Esophagus muscularis mucosa (tissue), 4 donors: ENCODE measurements at regions not wholly inside any gene's neighbourhood (a gene's known extent, or its start where the extent isn't known, plus 50 kb on each side); places are given as distances from the start of the nearest gene placed in this dataset.

Source experiments
- DNase-seq: peaks from one replicate; pipeline ENCODE4 v3.0.0-alpha.2; 2017; ENCODE audit errors: extremely low spot score
- H3K27ac ChIP-seq, 4 donors: fragments of 200-600 bp; sonication (generic); replicated peaks in 1 of 4; 1 replicate in 3 of 4; 2 replicates in 1 of 4; pipeline ENCODE4 v1.5.1; 2016 to 2019; ENCODE audit warnings: mild to moderate bottlenecking in 1 of 4
- H3K27me3 ChIP-seq, 4 donors: fragments of 200-600 bp; sonication (generic); one replicate each; pipeline versions ENCODE4 v1.5.1 to v1.6.0; 2016 to 2019
- H3K36me3 ChIP-seq, 4 donors: fragments of 200-600 bp; sonication (generic); one replicate each; pipeline ENCODE4 v1.5.1; 2016 to 2019
- H3K4me1 ChIP-seq, 4 donors: fragments of 200-600 bp; sonication (generic); one replicate each; pipeline ENCODE4 v1.5.1; 2016 to 2019
- H3K4me3 ChIP-seq, 4 donors: fragments of 200-600 bp; sonication (generic); 1 replicate in 2 of 4; 2 replicates in 2 of 4; pipeline ENCODE4 v1.5.1; 2016 to 2019; ENCODE audit warnings: mild to moderate bottlenecking in 4 of 4, moderate library complexity in 1 of 4
- H3K9me3 ChIP-seq, 4 donors: fragments of 200-600 bp; sonication (generic); 1 replicate in 3 of 4; 2 replicates in 1 of 4; pipeline ENCODE4 v1.5.1; 2016 to 2019
- EP300 ChIP-seq: sonication (generic); formaldehyde crosslinking; IDR thresholded peaks from one replicate; pipeline ENCODE4 v1.6.1; 2017; ENCODE audit warnings: antibody characterized with exemption
- POLR2A ChIP-seq: fragments of 450-650 bp; IDR thresholded peaks from one replicate; pipeline ENCODE4 v1.6.1; 2017; ENCODE audit warnings: antibody characterized with exemption, moderate library complexity, mild to moderate bottlenecking, low read depth
- POLR2AphosphoS5 ChIP-seq, 2 donors: sonication (generic); formaldehyde crosslinking; IDR thresholded peaks; one replicate each; pipeline ENCODE4 v1.6.1; 2017; ENCODE audit warnings: antibody characterized with exemption in 2 of 2
- WGBS: methylation state at CpG from one replicate; pipeline ENCODE4 v1.1.5; 2018; 5-methylcytosine and 5-hydroxymethylcytosine counted together
- intact Hi-C: fragments of 100-400 bp; cut with DNase I; formaldehyde crosslinking; loops from one replicate; pipeline ENCODE4 v1.15.1; 2023
- TF ChIP-seq, protein P1 (sequence below), 3 experiments: fragments of 200-600 bp in 2 of 3; fragments of 450-650 bp in 1 of 3; sonication (generic) in 2 of 3; IDR thresholded peaks; one replicate each; pipeline ENCODE4 v1.5.1; 2017 to 2019; ENCODE audit warnings: antibody characterized with exemption in 3 of 3, mild to moderate bottlenecking in 2 of 3, moderate library complexity in 1 of 3

DNA sequence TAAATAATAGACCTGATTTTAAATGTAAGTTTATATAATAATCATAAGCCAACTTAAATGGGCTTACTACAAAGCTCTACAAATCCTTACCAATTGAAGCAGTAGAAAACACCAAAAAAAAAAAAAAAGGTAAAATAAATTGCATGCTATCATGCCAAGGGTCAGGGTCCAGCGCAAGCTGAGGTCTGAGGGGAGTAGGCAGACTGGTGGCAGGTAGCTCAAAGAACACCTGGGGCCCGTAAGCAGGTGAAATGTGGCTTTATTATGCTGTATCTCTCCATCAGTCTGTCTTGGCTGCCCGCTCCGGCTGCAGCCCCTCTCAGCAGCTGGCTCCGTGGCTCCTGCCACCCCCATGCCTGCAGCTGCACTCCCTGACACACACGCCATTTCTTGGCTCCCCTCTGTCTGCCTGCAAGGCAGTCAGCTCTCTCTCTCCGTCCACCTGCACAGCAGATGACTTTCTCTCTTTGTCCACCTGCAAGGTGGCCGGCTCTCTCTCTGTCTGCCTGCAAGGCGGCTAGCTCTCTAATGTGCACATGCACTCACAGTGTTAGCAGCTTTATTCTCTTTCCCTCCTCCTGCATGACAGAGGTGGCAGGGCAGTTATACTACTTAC is 209.4 kb upstream of the UGT8 start:
- DNase-seq: no peak
- Histone ChIP-seq H3K9me3 (no peaks in the 10 kb centered on the region), H3K36me3 (no peaks in the 10 kb centered on the region), H3K4me3 (no peak overlapping the region), H3K4me1 (peaks cover 0 to 4% (median 0%) of the 10 kb centered on the region in 4 donors), H3K27ac (no peak overlapping the region), H3K27me3 (no peaks in the 10 kb centered on the region)
- WGBS: 84% methylated on average over 9 of the region's 9 CpGs
- TF ChIP-seq POLR2A: no peak
- no peak for TF ChIP-seq EP300
- intact Hi-C loops: loop anchor here (5.0 to 10.0 kb wide), 3 partner anchors 268 to 994 kb away; no protein-coding TSS in a partner anchor

DNA sequence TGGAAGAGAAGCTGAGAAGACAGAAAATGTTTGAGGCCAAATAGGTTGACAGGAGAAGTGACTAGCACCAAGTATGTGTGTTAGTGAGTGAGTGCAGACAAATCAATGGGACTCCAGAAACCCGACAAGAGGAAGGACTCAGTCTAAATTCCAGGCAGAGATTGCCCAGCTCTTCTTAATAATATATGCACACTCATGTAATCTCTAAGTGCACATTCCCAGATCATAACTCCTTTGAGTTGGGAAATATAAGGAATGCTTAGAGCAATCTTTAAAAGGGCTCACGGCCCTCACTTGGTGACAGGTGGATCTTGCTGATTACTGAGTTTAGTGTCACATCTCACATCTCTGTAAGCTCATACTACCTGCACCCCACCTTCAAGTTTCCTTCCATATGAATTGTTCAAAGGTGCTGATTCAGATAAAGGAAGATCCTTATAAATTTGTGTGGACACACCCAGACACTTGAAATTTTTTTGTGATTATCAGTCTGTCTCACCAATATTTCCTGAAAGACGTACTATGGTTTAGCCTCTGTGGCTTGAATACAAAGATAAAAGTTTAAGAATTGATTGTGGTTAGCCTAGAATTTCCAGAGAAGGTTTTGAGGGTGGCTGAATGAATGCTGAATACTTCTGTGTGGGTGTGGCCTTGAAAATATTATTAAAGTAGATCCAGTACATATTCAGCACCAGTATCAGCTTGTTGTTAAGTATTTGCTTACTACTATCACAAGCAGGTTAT is 205.1 kb upstream of the UGT8 start:
- Histone ChIP-seq H3K4me3 (no peak overlapping the region), H3K27ac (no peak overlapping the region), H3K27me3 (no peaks in the 10 kb centered on the region), H3K36me3 (no peaks in the 10 kb centered on the region), H3K9me3 (no peaks in the 10 kb centered on the region), H3K4me1 (peaks cover 0 to 4% (median 0%) of the 10 kb centered on the region in 4 donors)
- intact Hi-C loops: no loop called here
- no peak for TF ChIP-seq EP300
- TF ChIP-seq, protein P1, sequence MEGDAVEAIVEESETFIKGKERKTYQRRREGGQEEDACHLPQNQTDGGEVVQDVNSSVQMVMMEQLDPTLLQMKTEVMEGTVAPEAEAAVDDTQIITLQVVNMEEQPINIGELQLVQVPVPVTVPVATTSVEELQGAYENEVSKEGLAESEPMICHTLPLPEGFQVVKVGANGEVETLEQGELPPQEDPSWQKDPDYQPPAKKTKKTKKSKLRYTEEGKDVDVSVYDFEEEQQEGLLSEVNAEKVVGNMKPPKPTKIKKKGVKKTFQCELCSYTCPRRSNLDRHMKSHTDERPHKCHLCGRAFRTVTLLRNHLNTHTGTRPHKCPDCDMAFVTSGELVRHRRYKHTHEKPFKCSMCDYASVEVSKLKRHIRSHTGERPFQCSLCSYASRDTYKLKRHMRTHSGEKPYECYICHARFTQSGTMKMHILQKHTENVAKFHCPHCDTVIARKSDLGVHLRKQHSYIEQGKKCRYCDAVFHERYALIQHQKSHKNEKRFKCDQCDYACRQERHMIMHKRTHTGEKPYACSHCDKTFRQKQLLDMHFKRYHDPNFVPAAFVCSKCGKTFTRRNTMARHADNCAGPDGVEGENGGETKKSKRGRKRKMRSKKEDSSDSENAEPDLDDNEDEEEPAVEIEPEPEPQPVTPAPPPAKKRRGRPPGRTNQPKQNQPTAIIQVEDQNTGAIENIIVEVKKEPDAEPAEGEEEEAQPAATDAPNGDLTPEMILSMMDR (IDR thresholded peaks at IDR 0.05): no peak
- TF ChIP-seq POLR2AphosphoS5 (IDR thresholded peaks at IDR 0.05): no peak
- no peak for TF ChIP-seq POLR2A
- 76% methylated on average over 3 of the region's 3 CpGs for WGBS
- DNase-seq: no peak

DNA sequence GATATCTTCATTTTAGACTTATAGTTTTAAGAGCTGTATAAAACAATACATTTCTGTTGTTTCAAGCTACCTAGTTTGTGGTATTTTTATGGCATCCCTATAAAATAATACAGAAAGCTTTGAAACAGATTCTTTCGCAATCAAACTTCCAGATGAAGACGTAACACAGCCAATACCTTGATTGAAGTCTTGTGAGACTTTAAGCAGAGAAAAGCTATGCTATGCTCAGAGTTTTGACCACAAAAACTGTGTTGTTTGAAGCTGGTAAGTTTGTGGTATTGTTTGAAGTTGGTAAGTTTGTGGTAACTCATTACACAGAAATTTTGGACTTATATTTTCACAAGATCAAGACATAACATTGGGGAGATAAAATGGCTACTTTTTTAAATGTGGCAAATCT is 201.8 kb upstream of the UGT8 start:
- no peaks in the 10 kb centered on the region for H3K36me3 ChIP-seq
- no peaks in the 10 kb centered on the region for H3K9me3 ChIP-seq
- no peak for DNase-seq
- H3K4me3 ChIP-seq: no peak overlapping the region
- 94% methylated on average over 2 of the region's 2 CpGs for WGBS
- no peak overlapping the region for H3K27ac ChIP-seq
- H3K27me3 ChIP-seq: no peaks in the 10 kb centered on the region
- TF ChIP-seq EP300 (no peak), POLR2AphosphoS5 (IDR thresholded peaks at IDR 0.05) (no peak), POLR2A (no peak)
- TF ChIP-seq, protein P1 (IDR thresholded peaks at IDR 0.05): no peak
- intact Hi-C loops: no loop called here
- peaks cover 0 to 4% (median 0%) of the 10 kb centered on the region in 4 donors for H3K4me1 ChIP-seq

DNA sequence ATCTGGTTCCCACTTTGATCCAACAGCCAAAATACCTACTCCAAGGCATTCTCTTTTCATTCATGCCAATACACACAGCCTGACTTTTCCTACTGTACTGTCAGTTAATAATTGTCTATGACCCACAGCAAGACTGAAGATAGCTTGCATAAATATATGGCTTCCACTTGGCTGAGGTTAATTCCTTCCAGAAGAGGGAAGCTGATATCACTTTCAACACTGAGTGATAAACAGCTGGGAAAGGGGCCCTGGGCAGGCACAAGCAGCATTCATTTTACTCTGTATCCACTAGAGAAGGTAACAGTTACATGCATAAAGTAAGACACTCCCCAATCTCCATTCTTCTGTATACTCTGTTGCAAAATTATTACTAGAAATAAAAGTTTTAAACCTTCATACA is 200.2 kb upstream of the UGT8 start:
- intact Hi-C loops: no loop called here
- no peaks in the 10 kb centered on the region for H3K36me3 ChIP-seq
- no peaks in the 10 kb centered on the region for H3K9me3 ChIP-seq
- DNase-seq: no peak
- TF ChIP-seq, protein P1 (IDR thresholded peaks at IDR 0.05): no peak
- TF ChIP-seq POLR2A (no peak), EP300 (no peak), POLR2AphosphoS5 (IDR thresholded peaks at IDR 0.05) (no peak)
- H3K27me3 ChIP-seq: no peaks in the 10 kb centered on the region
- H3K27ac ChIP-seq: no peak overlapping the region
- H3K4me3 ChIP-seq: no peak overlapping the region
- no peaks in the 10 kb centered on the region for H3K4me1 ChIP-seq

DNA sequence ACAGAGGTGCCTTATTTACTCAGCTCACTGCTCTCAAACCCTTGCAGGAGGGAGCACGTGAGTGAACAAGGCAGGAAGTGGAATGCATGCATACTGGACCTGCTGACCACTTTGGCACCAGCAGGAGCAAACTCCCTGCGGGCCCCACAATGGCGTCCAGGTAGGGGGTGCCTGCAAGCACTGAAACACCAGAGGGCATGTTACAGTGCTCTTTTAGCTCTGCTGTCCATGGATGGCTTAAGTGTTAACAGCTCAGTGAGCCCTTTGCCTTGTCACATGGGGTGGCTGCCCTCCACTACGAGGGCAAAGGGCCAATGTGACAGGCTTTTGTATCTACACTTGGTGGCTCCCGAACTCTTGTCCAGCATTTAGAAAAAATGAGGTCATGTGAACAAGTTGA is 199.5 kb upstream of the UGT8 start:
- no peak for DNase-seq
- intact Hi-C loops: no loop called here
- H3K4me1 ChIP-seq: no peaks in the 10 kb centered on the region
- no peak overlapping the region for H3K4me3 ChIP-seq
- no peaks in the 10 kb centered on the region for H3K27me3 ChIP-seq
- TF ChIP-seq POLR2AphosphoS5 (IDR thresholded peaks at IDR 0.05) (no peak), POLR2A (no peak), EP300 (no peak)
- TF ChIP-seq, protein P1 (IDR thresholded peaks at IDR 0.05): no peak
- no peaks in the 10 kb centered on the region for H3K9me3 ChIP-seq
- no peaks in the 10 kb centered on the region for H3K36me3 ChIP-seq
- WGBS: 76% methylated on average over 5 of the region's 5 CpGs
- no peak overlapping the region for H3K27ac ChIP-seq
